ENCODE measurements at regions not wholly inside any gene's neighbourhood (a gene's known extent, or its start where the extent isn't known, plus 50 kb on each side); places are given as distances from the start of the nearest gene placed in this dataset.
"Not testable (repeated sequence)": the region's sequence is repeated elsewhere in the genome, so short reads cannot be mapped to it uniquely, and the experiment has no call there.

DNA sequence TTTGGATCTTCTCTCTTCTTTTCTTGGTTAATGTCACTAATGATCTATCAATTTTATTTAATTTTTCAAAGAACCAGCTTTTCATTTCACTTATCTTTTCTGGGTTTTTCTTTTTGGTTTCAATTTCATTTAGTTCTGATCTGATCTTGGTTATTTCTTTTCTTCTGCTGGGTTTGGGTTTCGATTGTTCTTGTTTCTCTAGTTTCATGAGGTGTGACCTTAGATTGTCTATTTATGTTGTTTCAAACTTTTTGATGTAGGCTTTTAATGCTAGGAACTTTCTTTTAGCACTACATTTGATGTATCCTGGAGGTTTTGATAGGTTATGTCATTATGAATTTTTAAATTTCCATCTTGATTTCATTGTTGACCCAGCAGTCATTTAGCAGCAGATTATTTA lies 142.3 kb downstream of the C11orf87 start:
- DNase-seq = no peak

DNA sequence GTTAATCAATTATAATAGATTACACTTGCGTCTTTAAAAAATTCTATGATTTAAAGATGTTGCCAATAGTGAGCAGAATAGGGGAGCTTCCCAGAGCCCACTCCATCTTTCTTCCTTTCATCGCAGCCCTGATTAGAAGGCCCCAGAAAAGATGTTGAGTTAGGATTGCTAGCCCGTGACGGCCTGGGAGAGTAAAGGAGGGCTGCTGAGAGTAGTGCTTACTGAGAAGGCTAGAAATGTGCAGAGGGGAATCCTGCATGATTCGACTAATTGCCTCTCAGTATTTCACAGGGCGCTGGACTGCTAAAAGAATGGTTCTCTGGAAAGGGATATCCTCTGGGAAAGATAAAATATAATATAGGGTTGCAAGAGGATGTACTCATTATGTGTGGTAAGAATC lies 160.5 kb downstream of the C11orf87 start:
- no peak for DNase-seq

DNA sequence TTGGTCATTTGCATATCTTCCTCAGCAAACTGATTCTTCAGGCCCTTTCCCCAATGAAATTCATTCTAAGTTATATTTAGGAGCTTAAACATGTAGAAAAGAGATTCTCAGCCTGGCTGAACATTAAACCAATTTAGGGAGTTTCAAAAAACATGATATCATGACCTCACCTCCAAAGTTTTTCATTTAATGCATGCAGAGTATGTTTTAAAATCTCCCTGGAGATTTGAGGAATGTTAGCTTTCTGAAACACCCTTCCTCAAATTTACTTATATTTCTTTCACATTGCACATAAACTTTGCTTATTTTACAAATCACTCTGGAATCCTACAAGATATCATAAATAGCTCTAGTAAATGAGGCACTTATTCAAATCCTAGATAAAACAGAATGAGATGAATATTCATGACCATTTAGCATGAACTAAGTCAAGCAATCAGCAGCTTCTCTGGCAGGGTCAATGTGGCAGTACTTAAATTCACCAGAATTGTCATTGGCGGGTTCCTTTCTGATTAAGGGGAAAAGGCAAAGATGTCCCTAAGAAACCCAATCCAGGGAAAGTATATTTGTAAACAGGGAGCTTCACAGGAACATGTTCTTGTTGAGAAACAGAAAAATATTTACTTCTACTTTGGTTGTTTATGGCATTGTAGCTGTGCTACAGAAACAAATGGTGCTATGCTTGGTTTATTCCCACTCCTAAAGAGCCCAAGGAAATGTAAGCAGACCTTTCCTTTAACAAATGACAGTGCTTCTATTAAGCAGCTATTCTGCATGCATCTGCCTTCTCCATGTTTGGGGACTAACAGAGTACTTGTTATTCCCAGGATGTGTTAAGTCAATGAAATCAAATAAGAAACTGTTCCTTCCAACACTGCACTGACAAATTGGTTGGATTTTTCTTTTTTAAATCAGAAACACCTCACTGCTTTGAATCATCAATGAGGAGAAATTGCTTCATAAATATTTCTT lies 162.3 kb downstream of the C11orf87 start:
- no peak for DNase-seq

DNA sequence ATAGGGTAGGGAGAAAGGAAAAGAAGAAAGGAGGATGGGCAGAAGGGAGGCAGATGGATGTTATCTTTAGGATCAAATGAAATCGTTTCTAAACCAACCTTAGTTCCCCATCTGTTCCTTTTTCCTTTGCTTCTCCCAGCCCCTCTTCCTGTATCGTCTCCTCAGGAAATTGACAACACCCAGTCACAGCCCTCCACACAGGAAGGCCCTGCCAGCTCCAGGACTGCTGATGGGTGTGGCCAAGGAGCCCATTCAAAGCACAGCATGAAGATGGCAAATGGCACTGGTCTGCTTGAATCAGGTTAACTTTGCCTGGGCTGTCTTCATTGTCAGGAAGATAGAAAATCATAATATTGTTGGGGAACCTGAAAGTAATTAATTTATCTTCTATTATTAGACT lies 164.8 kb downstream of the C11orf87 start:
- no peak for DNase-seq

DNA sequence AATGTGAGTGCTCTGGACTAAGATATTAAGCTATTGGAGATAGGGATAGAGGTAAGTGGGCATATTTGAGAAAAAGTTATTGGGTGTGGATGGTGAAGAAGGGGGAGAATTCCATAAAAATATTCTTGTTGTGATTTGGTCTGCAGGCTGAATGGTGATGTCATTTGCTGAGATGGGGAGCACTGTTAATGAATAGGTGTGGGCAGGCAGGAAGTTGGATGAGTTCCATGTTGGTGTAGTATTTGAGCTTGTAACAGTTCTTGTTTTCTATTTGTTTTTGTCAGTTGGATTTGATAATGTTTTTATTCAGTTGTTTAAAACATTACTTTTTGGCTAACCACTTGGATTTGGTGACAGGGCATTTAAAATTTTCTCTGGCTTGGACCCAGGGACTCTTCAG lies 168.8 kb downstream of the C11orf87 start:
- no peak for DNase-seq

DNA sequence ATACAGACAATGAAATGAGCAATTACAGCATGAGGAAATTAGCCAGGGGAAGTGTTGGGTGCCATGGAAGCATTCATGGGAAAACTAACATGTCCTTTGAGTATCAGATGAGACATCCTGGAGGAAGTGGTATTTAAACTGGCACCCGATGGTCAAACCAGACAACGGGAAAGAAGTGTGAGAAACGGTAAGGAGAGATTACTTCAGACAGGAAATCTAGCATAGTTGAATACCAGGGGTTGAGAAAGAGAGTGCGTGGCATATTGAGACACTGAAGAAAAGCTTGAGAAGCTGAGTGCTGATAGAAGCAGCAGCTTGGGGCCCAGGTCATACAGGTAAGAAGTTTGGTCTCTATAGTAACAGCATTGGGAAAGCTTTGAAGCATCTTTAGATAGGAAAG lies 175.3 kb downstream of the C11orf87 start:
- DNase-seq = no peak

DNA sequence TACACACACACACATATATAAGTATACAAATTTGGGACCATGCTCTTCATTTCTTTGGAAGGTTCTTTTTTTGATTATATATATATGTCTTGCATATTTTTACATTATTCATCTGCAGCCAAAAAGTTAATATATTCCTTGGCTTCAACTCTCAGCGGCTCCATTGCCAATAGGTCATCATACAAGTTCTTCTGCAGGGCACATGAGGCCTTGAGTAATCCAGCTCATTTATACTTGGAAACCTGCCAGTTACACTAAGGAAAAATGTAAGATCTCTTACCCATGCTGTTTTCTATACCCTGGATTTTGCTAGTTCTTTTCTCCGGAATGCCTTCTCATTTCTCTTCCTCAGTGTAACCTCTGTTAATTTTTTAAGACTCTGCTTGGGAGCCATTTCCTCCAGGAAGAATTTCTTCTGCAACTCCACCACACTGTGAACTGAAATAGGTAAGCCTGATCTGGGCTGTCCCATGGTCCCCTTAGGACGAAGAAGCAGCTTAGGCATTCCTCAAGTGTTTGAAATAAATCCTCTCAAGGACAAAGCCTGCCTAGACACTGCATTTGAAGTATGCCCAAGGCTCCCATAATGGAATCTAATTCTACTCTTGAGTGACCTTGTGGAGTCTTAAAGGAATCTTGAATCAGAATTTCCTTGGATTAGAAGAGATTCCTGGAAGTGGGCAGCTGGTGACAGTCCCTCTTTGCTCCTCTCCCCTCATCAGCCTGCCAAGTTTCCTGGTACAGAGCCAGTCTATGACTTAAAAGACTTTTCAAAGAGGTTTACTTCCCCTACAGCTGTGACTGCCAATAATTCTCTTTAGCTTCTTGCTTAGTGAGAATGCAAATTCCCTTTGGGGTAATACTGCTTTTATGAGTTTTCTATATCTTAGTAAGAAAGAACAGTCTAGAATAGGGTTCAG lies 182.8 kb downstream of the C11orf87 start:
- no peak for DNase-seq

DNA sequence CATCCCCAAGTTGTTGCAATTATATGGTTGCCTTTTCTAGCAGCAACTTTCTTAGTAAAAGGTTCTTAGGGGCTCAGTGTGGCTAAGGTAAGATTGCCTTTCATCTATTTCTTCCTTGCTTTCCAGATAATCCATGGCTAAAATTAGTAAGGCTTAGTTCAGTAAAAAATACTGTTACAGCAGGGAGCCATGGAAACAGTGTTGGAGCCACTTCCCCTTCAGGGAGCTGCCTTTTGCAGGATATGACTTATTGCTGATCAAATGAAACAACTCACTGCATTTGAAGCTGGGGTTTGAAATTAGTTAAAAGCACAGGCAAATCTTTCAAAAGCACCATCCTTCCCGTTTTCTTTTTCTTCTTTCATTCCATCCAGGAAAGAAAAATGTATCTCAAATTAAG lies 184.3 kb downstream of the C11orf87 start:
- DNase-seq = no peak

DNA sequence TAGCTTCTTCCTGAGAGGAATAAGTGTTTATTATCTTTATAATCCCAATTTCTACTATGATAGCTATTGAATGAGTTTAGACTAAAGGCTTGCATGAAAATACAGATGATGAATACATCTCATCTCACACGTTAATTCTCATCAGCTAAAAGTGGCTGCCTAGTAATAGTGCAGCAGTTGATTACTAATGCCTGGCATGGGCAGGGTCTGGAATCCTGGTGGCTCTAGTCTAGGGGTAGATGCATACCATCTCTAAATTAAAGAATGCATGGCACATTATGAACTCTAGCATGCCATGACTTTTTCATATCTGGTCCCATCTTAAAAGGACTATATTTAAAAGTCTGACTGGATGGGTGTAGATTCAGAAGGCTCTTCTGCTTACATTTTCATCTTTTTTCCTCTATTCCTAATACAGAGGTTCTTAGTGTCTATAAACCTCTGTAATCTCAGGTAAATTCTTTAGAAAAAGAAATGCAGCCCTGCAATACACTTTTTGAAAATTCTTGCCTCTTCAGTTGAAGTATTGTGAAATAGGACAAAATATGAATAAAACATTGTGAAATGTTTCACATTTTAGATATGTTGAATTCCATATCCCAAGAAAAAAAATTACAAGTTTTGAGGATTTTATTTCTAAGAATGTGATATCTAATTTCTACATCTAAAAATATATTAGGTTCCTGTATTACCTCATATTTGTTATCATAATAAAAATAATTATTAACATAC lies 187.6 kb downstream of the C11orf87 start:
- DNase-seq = no peak

DNA sequence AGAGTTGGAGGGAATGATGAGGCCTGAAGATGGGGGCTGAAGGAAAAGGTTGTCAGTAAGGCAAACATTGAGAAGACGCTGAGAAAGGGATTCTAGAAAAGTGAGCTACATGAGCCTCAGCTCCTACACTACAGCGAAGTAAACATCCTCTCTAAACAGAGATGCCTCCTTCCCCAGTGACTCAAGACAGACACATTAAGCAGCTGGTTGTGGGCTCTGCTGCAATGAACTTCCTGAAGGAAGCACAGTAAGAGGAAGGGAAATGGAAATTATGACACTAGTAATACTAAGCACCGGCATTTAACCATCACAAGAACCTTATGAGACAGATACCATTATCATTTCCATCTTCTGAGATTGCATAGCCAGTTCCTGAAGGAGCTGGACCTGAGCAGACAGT lies 190.5 kb downstream of the C11orf87 start:
- no peak for DNase-seq

DNA sequence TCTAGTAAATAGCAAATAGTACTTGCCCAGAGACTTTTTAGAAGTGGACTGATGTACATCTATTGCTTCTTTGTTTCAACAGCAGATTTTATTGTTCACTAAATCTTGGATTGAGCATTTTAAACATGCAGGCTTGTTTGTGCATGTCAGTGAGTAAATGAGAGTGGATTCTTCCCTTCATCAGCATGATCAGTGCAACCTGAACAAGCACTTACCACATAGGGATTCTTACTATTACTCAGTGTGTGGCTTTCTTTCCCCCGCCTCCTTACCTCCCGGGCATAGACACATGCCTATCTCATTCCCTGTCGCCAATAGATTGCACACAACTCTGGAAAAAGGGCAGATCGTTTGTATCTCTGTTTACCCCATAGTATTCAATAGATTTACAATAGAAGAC lies 197.5 kb downstream of the C11orf87 start:
- DNase-seq = no peak

DNA sequence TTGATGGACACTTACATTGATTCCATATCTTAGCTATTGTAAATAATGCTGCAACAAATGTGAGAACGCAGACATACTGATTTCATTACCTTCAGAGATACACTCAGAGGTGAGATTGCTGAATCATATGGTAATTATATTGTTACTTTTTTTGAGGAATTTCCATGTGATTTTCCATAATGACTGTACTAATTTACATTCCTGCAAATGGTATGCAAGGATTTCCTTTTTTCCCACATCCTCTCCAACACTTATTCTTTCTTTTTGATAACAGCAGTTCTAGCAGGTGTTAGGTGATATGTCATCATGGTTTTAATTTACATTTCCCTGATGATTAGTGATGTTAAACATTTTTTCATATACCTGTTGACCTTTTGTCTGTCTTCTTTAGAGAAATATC lies 207.7 kb downstream of the C11orf87 start:
- no peak for DNase-seq

DNA sequence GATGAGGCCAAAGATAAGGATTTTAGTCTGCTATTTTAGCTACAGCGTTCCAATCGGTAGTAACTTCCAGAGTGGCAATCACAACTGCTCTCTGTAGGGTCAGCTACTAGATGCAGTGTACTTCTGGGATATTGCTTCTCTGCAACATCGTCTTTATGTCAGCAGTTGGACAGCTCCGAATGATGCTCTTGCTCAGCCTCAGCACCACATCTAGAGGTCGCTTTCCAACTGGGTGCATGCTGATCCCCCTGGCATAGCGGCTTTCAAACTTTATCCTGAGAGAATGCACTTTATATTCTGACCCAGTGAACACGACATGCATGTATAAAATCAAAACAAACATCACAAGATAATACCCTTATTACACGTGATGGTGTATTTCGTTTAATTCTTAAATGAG lies 219.6 kb downstream of the C11orf87 start:
- DNase-seq = no peak

DNA sequence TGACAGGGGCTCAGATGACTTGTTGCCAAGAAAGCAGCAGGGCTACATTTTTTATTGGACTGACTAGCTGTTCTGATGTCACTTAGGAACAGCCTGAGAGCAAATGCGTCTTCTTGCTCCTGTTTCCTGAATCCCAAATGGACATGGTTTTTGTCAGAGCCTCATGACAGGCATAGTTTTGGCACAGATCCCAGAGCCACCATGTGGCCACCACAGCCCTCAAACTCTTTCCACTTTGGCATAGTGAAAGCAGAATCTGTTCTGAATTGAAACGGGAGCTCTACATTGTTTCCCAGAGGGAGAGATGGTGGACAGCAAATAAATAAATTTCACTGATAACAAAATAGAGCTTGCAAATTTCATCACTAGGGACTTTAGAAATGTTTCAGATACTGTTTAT lies 222.2 kb downstream of the C11orf87 start:
- DNase-seq = no peak

DNA sequence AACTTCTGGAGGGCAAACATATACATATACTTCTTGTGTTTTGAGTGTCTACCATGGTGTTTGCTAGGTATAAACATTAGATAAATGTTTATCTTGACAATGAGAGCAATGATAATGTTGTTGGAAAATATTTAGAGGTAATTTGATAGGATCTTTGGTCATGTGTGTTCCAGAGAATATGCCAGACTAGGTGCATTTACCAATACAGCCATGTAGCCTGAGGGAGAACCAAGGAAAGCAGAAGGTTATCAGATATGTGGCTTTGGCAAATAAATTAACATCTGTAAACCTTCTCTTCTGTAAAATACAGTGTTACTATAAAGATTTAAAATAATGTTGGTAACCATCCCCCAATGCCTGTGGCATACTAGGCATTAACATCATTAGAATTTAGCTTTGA lies 226.8 kb downstream of the C11orf87 start:
- no peak for DNase-seq

DNA sequence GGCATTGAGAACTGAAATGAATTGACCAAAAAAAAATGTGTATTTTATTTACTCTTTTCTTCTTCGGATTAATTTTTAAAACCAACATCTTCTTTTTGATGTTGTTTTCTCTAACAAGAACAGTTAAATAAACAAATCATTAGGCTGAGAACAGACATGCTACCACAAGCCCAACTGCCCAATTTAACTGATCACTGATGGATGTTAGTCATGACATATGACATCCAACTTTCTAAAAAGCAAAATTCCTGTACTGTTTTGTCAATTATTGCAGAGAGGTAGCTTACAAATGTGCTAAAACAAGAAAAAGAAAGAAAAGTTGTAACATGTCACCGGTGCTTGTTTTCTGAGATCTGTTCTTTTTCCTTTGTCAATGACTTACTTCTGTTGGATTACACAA lies 232.1 kb downstream of the C11orf87 start:
- no peak for DNase-seq

DNA sequence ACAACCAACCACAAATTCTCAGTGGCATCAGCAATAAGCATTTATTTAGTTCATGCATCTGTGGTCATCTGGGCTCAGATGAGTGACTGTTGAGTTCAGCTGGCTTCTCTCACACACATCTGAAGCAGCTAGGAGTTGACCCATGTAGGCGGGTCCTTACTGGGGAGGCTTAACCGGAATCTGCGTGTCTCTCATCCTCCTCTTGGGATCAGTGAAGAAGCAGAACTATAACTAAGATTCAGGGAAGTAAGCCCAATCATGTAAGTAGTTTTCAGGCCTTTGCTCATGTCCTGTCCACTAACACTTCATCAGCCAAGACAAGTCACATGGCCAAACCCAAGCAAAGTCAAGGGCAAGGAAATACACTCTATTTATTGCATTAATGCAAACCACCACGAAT lies 236.2 kb downstream of the C11orf87 start:
- no peak for DNase-seq

DNA sequence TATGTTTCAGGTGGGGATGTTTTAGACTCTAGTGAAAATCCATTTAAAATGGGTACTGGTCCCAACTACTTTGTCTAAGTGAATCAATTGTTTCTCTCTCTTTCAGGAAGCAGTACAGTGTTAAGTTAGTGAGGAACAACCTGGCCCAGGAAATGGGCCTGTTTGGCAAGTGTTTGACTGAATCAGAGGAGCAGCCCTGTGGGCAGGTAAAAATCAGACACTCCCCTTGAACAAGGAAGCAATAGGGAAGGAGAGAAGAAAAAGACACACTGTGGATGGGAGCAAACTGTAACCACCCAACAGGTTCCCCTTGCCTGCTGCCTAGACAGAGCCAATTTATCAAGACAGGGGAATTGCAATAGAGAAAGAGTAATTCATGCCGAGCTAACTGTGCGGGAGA lies 245.7 kb downstream of the C11orf87 start:
- no peak for DNase-seq

DNA sequence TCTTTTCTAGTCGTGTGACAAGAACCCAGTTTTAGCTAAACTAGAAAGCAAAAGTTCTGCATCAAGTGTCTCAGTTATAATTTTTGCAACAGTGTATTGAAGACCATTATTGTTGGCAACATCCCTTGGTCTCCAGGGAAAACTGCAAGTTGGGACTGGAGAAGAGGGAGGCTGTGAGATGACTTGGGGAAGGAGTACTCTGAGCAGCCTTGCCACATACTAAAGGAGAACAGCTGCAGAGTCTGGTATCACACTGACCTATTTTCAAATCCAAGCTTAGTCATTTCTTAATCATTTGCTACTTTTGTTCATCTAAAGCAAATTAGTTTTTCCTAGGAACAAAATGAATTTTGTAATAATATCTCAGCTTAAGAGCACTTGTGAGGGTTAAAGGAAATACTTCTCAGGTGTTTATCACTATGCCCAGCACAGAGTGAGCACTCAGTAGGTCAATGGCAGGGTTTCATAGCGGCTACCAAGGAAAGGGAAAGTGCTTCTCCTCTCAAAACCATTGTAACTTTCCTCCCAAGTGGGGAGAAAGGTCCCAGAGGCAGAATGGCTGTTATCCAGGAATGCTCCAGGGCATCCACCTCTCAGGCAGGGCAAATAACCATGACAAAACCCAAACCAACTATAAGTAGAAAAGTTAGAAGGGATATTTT lies 247.1 kb downstream of the C11orf87 start:
- DNase-seq = no peak

DNA sequence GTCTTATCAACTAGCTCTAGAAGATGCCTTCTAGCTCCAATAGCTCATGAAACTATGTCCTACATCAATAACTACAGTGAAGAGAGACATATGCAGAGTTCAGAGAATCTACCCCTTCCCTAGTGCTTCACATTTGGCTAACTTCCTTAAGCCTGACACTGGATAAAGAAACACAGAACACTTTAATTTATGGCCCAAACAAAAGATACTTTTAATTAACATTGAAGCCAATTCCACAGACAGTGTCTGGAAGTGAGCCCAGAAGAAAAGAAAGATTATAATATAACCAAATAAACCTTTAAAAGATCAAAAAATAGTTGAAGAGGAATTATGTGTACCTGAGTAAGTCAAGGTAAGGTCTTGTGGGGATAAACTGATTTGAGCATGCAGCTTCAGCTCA lies 255.2 kb downstream of the C11orf87 start:
- DNase-seq = no peak

DNA sequence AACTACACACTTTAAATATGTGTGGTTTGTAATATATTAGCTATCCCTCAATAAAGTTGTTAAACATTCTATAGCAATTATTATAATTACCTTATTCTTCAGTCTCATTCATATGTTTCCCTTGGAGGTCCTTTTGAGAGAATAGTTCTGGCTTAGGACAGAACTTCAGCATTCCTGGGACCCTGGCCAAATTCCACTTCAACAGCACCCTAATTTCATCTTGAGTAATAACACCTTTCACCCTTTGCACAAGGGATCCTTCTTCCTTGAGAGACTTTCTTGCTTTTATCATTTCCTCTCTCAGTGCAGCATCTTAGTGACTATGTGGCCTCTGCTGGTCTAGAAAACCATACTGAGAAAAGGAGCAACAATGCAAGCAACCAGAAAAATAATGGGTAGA lies 255.9 kb downstream of the C11orf87 start:
- DNase-seq = no peak

DNA sequence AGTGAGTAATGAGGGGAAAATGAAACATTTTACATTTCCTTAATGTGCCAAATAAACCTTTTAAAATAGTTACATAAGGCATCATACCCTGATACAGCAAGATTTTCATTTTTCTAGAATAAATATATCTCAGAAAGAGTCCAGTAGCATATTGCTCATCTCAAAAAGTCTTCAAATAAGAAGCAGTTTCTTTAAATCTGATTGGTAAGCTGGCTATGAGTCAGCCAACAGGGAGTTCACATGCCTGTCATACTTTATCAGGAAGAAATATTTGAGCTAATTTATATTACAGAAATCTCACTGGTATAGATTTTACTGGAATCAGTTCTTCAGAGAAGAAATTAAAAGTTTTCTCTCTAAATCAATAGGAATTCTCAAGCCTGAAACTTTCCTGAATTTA lies 258.1 kb downstream of the C11orf87 start:
- no peak for DNase-seq

DNA sequence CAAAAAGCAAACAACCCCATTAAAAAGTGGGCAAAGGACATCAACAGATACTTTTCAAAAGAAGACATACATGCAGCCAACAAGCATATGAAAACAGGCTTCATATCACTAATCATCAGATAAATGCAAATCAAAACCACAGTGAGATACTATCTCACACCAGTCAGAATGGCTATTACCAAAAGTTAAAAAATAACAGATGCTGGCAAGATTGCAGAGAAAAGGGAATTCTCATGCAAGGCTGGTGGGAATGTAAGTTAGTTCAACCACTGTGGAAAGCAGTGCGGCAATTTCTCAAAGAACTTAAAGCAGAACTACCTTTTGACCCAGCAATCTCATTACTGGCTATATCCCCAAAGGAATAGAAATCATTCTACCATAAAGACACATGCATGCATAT lies 260.8 kb downstream of the C11orf87 start:
- not testable (repeated sequence) for DNase-seq
